ENCODE measurements at regions not wholly inside any gene's neighbourhood (a gene's known extent, or its start where the extent isn't known, plus 50 kb on each side); places are given as distances from the start of the nearest gene placed in this dataset.

GRCh38 chr1:87472716-87473115 lies 144.0 kb downstream of the LMO4 start:
- TF ChIP-seq CTCF (IDR thresholded peaks at IDR 0.05 in 8 of 11, conservative IDR thresholded peaks at IDR 0.05 in 3 of 11) (no peak), POLR2AphosphoS5 (IDR thresholded peaks at IDR 0.05) (no peak), POLR2A (IDR thresholded peaks at IDR 0.05) (no peak)
